Mammary epithelial cell (primary cell): ENCODE measurements at regions not wholly inside any gene's neighbourhood (a gene's known extent, or its start where the extent isn't known, plus 50 kb on each side); places are given as distances from the start of the nearest gene placed in this dataset.

Experiments used
- CTCF ChIP-seq, 2 donors: IDR thresholded peaks in 1 of 2; conservative IDR thresholded peaks in 1 of 2; 2 replicates each; pipeline ENCODE4 v1.5.1; 2011 to 2012; ENCODE audit warnings: inconsistent platforms in 2 of 2, low read length in 2 of 2, mild to moderate bottlenecking in 2 of 2, control low read depth in 1 of 2, low read depth in 1 of 2; ENCODE audit not compliant: insufficient read depth in 1 of 2; ENCODE audit errors: extremely low read depth in 1 of 2
- EZH2 ChIP-seq: IDR thresholded peaks from 2 replicates; pipeline ENCODE4 v1.6.1; 2012; ENCODE audit warnings: low read length, inconsistent platforms, borderline replicate concordance

DNA sequence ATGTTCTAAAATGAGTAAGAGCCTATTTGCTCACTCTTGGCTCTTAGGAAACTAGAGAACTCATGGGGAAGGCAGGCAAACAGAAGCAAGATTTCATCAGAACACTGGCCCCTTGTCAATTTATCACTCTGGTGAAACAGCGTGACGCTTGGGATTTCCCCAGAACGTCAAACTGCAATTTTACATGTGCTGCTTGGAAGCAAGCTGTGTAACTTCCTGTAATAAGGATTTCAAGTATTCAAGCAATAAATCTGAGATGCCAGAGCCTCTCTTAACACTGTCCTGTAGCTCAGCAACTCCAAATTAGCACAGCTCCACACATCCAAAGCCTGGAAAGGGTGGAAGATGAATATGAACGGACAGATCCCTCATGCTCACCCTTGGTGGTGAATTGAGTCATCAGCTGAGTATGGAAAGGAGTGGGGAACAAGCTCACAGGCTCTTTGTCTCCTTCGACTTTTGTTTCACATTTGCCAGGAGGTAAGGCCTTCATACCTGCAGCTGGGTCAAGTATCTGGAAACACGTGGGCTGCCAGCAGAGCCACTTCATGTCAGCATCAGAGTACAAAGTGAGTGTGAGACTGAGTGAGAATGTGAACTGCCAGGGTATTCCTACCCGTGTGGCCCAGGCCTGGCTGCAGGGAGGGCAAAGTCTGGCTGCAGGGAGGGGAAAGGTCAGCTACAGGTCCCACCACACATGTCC lies 140.4 kb upstream of the NAMPT start:
- TF ChIP-seq CTCF (conservative IDR thresholded peaks at IDR 0.05 in 1 of 2, IDR thresholded peaks at IDR 0.05 in 1 of 2; ENCODE audit: extremely low read depth in 1 of 2, insufficient read depth in 1 of 2, low read depth in 1 of 2, low read length in 2 of 2) (no peak), EZH2 (no peak)
